ENCODE measurements at regions not wholly inside any gene's neighbourhood (a gene's known extent, or its start where the extent isn't known, plus 50 kb on each side); places are given as distances from the start of the nearest gene placed in this dataset.

- no peak for TF ChIP-seq CTCF (IDR thresholded peaks at IDR 0.05)
- TF ChIP-seq POLR2A (IDR thresholded peaks at IDR 0.05): no peak
These were observed 236.7 kb upstream of the JADE1 start for GRCh38 chr4:128572778-128573241.

All from esophagus squamous epithelium (tissue), 4 donors.